ENCODE measurements at regions not wholly inside any gene's neighbourhood (a gene's known extent, or its start where the extent isn't known, plus 50 kb on each side); places are given as distances from the start of the nearest gene placed in this dataset.

DNA sequence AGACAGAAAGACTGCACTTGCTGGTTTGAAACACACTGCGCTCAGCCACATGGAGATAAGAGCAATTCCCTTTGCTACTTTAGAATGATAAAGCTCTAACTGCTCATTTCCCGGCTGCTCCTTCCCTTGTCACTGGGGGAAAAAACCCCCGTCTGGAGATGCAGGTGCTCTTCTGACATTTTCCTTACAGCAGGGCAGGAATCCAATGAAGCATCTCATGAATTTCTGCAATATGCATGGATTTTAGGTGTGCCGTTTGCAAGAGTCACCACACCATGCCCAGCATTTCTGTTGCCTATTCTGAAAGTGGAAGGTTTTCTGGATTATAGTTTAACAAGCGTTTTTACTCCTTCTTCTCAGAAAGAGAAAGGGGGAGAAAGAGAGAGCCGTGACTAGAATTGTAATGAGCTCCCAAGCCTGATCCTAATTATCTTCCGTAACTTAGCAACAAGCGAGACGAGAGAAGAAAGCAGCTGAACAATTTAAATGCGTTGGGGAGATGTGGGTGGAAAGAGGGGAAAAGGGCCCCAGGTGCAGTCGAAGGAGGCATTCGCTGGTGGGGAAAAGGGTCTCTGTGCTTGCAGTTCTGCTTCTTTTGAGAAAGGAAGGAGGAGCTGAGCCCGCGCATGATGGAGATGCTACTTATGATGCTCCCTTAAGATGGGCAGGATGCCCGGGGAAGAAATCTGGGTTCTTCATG lies 76.6 kb upstream of the SPATA13 start:
- no peaks in the 10 kb centered on the region for H3K36me3 ChIP-seq
- no peak overlapping the region for H3K4me3 ChIP-seq (ENCODE audit: low read depth in 1 of 2, low read length in 1 of 2)
- no peaks in the 10 kb centered on the region for H3K27me3 ChIP-seq
- TF ChIP-seq, protein P1, sequence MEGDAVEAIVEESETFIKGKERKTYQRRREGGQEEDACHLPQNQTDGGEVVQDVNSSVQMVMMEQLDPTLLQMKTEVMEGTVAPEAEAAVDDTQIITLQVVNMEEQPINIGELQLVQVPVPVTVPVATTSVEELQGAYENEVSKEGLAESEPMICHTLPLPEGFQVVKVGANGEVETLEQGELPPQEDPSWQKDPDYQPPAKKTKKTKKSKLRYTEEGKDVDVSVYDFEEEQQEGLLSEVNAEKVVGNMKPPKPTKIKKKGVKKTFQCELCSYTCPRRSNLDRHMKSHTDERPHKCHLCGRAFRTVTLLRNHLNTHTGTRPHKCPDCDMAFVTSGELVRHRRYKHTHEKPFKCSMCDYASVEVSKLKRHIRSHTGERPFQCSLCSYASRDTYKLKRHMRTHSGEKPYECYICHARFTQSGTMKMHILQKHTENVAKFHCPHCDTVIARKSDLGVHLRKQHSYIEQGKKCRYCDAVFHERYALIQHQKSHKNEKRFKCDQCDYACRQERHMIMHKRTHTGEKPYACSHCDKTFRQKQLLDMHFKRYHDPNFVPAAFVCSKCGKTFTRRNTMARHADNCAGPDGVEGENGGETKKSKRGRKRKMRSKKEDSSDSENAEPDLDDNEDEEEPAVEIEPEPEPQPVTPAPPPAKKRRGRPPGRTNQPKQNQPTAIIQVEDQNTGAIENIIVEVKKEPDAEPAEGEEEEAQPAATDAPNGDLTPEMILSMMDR (IDR thresholded peaks at IDR 0.05), result no peak
- H3K9me3 ChIP-seq, result no peaks in the 10 kb centered on the region
- H3K4me1 ChIP-seq (ENCODE audit: control insufficient read depth in 1 of 2, insufficient read depth in 1 of 2, low read depth in 1 of 2, low read length in 1 of 2), result no peaks in the 10 kb centered on the region
- no peak overlapping the region for H3K27ac ChIP-seq

DNA sequence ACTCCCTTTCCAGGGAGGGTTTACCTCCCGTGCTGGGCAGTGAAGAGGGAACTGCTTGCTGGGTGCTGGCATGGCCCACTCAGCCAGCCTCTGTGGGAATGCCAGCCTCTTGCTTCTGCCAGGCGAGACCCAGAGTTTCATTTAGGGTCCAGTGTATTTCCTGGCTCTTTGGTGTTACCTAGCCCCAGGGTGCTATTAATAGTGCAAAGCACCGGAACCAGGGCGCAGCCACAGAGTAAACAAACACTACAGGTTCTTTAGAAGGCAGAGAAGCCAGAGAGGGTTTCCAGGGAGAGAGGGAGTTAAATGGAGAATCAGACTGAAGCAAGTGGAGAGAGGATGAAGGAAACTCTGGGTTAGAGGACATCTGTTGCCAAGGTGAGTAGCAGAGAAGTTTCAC lies 74.9 kb upstream of the SPATA13 start:
- TF ChIP-seq, protein P1 (IDR thresholded peaks at IDR 0.05), result no peak

DNA sequence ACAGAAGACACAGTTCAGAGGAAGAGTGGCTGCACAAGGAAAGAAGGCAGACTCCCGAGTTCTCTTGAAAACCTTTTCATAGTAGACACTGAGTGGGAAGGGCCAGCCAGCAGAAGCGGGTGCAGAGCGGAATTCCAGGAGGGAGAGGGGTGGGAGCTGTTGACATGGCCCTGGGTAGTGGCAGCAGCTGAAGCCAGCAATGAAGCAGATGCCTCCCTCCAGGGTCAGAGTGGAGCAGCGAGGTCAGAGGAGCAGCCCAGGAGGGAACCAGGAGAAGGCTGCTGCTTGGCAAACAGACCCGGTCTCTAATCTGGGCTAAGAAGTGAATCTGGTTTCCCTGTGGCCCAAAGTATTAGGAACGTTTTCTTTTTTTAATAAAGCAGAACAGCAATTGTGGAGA lies 73.9 kb upstream of the SPATA13 start:
- no peaks in the 10 kb centered on the region for H3K4me1 ChIP-seq (ENCODE audit: control insufficient read depth in 1 of 2, insufficient read depth in 1 of 2, low read depth in 1 of 2, low read length in 1 of 2)
- TF ChIP-seq, protein P1 (IDR thresholded peaks at IDR 0.05), result no peak
- no peaks in the 10 kb centered on the region for H3K9me3 ChIP-seq
- H3K27me3 ChIP-seq, result no peaks in the 10 kb centered on the region
- H3K27ac ChIP-seq, result no peak overlapping the region
- no peak overlapping the region for H3K4me3 ChIP-seq (ENCODE audit: low read depth in 1 of 2, low read length in 1 of 2)
- no peaks in the 10 kb centered on the region for H3K36me3 ChIP-seq

More for the DNA sequence above, 74.9 kb upstream of the SPATA13 start:
- Histone ChIP-seq H3K9me3 (no peaks in the 10 kb centered on the region), H3K27me3 (no peaks in the 10 kb centered on the region), H3K36me3 (no peaks in the 10 kb centered on the region), H3K4me1 (ENCODE audit: control insufficient read depth in 1 of 2, insufficient read depth in 1 of 2, low read depth in 1 of 2, low read length in 1 of 2) (no peaks in the 10 kb centered on the region), H3K27ac (no peak overlapping the region), H3K4me3 (ENCODE audit: low read depth in 1 of 2, low read length in 1 of 2) (no peak overlapping the region)

DNA sequence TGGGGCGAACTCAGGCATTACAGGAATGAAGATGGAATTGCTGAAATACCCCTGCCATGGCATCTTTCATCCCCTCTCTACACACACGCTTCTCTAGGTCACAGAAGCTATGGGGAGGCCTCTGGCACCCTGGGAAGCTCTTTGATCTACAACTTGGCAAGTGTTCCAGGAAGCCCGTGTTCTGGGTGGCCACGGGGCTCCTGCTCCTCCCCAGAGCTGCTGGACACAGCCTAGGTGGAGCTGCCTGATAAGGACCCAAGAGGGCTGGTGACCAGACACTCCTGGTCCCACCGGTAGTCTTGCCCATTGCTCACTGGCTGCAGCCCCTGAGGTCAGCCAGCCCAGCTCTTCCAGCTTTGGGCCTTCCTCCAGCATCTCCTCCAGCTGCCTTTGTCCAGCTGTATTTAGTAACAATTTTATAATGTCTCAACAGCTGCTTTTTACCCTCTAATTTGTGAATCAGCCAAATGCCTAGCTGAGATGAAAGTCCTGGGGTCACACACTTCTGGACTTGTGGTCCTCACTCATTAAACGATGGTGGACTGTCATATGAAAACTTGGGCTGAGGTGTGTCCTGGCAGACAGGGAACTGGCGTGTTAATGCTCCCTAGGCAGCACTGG lies 72.8 kb upstream of the SPATA13 start:
- no peaks in the 10 kb centered on the region for H3K9me3 ChIP-seq
- H3K27ac ChIP-seq, result no peak overlapping the region
- H3K36me3 ChIP-seq, result no peaks in the 10 kb centered on the region
- TF ChIP-seq, protein P1 (IDR thresholded peaks at IDR 0.05), result no peak
- H3K4me3 ChIP-seq (ENCODE audit: low read depth in 1 of 2, low read length in 1 of 2), result no peak overlapping the region
- H3K27me3 ChIP-seq, result no peaks in the 10 kb centered on the region
- no peaks in the 10 kb centered on the region for H3K4me1 ChIP-seq (ENCODE audit: control insufficient read depth in 1 of 2, insufficient read depth in 1 of 2, low read depth in 1 of 2, low read length in 1 of 2)

DNA sequence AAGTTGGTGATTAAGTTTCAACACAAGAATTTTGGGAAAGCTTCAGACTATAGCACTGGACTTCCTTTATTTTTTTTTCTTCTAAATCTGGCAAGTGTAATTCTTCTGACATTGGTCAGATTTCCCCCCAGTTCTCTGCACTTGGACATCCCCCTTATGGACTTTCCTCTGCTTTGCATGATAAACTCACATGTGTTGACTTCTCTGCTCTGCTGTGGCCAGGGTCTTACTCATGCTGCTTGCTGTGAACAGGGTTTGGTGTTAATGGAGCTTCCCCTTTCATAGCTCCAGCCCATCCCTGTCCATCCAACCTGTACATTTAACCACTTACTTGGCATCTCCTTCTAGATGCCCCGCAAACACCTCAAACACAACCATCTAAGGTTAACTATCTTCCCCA lies 70.5 kb upstream of the SPATA13 start:
- Histone ChIP-seq H3K4me3 (ENCODE audit: low read depth in 1 of 2, low read length in 1 of 2) (no peak overlapping the region), H3K36me3 (no peaks in the 10 kb centered on the region), H3K9me3 (no peaks in the 10 kb centered on the region), H3K4me1 (ENCODE audit: control insufficient read depth in 1 of 2, insufficient read depth in 1 of 2, low read depth in 1 of 2, low read length in 1 of 2) (no peaks in the 10 kb centered on the region), H3K27me3 (no peaks in the 10 kb centered on the region), H3K27ac (no peak overlapping the region)
- TF ChIP-seq, protein P1 (IDR thresholded peaks at IDR 0.05), result no peak

Data from neutrophil (primary cell).